ENCODE measurements at regions not wholly inside any gene's neighbourhood (a gene's known extent, or its start where the extent isn't known, plus 50 kb on each side); places are given as distances from the start of the nearest gene placed in this dataset.

- no peak overlapping the region for H3K4me3 ChIP-seq (ENCODE audit: low read depth, low read length)
- TF ChIP-seq, protein P1, sequence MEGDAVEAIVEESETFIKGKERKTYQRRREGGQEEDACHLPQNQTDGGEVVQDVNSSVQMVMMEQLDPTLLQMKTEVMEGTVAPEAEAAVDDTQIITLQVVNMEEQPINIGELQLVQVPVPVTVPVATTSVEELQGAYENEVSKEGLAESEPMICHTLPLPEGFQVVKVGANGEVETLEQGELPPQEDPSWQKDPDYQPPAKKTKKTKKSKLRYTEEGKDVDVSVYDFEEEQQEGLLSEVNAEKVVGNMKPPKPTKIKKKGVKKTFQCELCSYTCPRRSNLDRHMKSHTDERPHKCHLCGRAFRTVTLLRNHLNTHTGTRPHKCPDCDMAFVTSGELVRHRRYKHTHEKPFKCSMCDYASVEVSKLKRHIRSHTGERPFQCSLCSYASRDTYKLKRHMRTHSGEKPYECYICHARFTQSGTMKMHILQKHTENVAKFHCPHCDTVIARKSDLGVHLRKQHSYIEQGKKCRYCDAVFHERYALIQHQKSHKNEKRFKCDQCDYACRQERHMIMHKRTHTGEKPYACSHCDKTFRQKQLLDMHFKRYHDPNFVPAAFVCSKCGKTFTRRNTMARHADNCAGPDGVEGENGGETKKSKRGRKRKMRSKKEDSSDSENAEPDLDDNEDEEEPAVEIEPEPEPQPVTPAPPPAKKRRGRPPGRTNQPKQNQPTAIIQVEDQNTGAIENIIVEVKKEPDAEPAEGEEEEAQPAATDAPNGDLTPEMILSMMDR (IDR thresholded peaks at IDR 0.05; ENCODE audit: insufficient read depth, low read length) = no peak
- DNase-seq (ENCODE audit: low read depth) = no peak
These were observed 457.1 kb downstream of the HACE1 start for GRCh38 chr6:104402572-104402971.

- DNase-seq (ENCODE audit: low read depth) = no peak
- H3K4me3 ChIP-seq (ENCODE audit: low read depth, low read length) = no peak overlapping the region
- TF ChIP-seq, protein P1 (IDR thresholded peaks at IDR 0.05; ENCODE audit: insufficient read depth, low read length) = no peak
These were observed 457.8 kb downstream of the HACE1 start for GRCh38 chr6:104401926-104402325.

- TF ChIP-seq, protein P1 (IDR thresholded peaks at IDR 0.05; ENCODE audit: insufficient read depth, low read length) = no peak
These were observed 458.9 kb downstream of the HACE1 start for GRCh38 chr6:104400844-104401243.

DNA sequence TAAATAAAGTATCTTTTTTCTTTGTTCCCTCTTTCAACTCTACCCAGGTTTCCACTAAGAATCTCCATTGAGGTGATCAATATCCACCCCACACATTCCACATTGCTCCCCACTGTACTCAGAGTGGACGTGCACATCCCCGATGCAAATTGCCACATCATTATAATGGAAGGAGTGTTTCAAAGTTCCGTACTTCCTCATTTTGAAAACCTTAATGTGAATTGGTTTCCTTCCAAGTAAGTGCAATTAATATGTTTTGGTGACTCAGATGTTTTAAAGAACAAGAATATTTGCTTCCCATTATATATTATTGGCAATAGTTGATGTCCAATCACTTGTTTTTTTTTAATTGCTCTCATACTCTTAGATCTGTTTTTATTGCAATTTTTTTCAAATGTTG, 463.6 kb downstream of the HACE1 start:
- H3K4me3 ChIP-seq (ENCODE audit: low read depth, low read length) = no peak overlapping the region
- TF ChIP-seq, protein P1 (IDR thresholded peaks at IDR 0.05; ENCODE audit: insufficient read depth, low read length) = no peak
- no peak for DNase-seq (ENCODE audit: low read depth)

More at GRCh38 chr6:104400844-104401243, 458.9 kb downstream of the HACE1 start:
- DNase-seq (ENCODE audit: low read depth) = no peak
- H3K4me3 ChIP-seq (ENCODE audit: low read depth, low read length) = no peak overlapping the region

DNA sequence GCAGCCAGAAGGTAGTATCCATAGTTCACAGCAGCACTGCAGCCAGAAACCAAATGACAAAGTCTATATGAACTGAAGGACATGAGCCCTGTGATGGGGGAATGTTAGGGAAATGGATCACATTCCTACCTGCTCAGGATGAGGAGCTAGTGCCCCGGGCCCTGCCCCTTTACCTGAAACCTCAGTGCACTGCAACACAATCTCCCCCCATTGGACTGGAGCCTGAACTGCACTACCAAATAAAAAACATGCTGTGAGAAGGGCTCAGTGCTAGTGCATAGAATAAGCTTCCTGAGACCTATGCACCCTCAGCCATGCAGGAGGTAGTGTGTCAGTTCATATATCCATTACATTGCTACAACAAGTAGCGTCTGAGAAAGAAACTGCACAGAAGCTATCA, 477.8 kb downstream of the HACE1 start:
- TF ChIP-seq, protein P1 (IDR thresholded peaks at IDR 0.05; ENCODE audit: insufficient read depth, low read length) = no peak
- DNase-seq (ENCODE audit: low read depth) = no peak
- H3K4me3 ChIP-seq (ENCODE audit: low read depth, low read length) = no peak overlapping the region

- TF ChIP-seq, protein P1 (IDR thresholded peaks at IDR 0.05; ENCODE audit: insufficient read depth, low read length) = no peak
- no peak for DNase-seq (ENCODE audit: low read depth)
These were observed 494.1 kb downstream of the HACE1 start for GRCh38 chr6:104365451-104366234.

More at GRCh38 chr6:104365451-104366234, 494.1 kb downstream of the HACE1 start:
- no peak overlapping the region for H3K4me3 ChIP-seq (ENCODE audit: low read depth, low read length)
